IgD-negative memory B cell (primary cell): ENCODE measurements at regions not wholly inside any gene's neighbourhood (a gene's known extent, or its start where the extent isn't known, plus 50 kb on each side); places are given as distances from the start of the nearest gene placed in this dataset.
A peak's percentile ranks its signal among the peaks of the same experiment; 100 is the strongest.
"Not testable (repeated sequence)": the region's sequence is repeated elsewhere in the genome, so short reads cannot be mapped to it uniquely, and the experiment has no call there.

Source experiments
- H3K27ac Mint-ChIP-seq, 3 donors: one replicate each; pipeline ENCODE4 v1.8.0; 2020 to 2022; ENCODE audit warnings: mild to moderate bottlenecking in 3 of 3, mixed read lengths in 3 of 3, moderate library complexity in 1 of 3
- H3K27me3 Mint-ChIP-seq: one replicate; pipeline ENCODE4 v1.8.0; 2021; ENCODE audit warnings: mixed read lengths
- H3K36me3 Mint-ChIP-seq: one replicate; pipeline ENCODE4 v1.8.0; 2020; ENCODE audit warnings: mild to moderate bottlenecking, mixed read lengths
- H3K4me1 Mint-ChIP-seq, 3 donors: one replicate each; pipeline ENCODE4 v1.8.0; 2020 to 2022; ENCODE audit warnings: mixed read lengths in 3 of 3, mild to moderate bottlenecking in 1 of 3
- H3K4me3 Mint-ChIP-seq, 4 donors: one replicate each; pipeline ENCODE4 v1.8.0; 2020 to 2022; ENCODE audit warnings: mild to moderate bottlenecking in 4 of 4, mixed read lengths in 4 of 4, moderate library complexity in 3 of 4
- H3K9me3 Mint-ChIP-seq, 3 donors: one replicate each; pipeline ENCODE4 v1.8.0; 2020 to 2021; ENCODE audit warnings: mixed read lengths in 3 of 3, mild to moderate bottlenecking in 1 of 3

GRCh38 chr7:77484785-77485184, 52.3 kb upstream of the PTPN12 start:
- Mint-ChIP-seq H3K4me3 (no peak overlapping the region), H3K36me3 (no peaks in the 10 kb centered on the region), H3K4me1 (peaks cover 2 to 5% (median 4%) of the 10 kb centered on the region in 3 donors), H3K27ac (no peak overlapping the region), H3K27me3 (peaks cover 2% of the 10 kb centered on the region), H3K9me3 (no peaks in the 10 kb centered on the region)

- H3K27ac Mint-ChIP-seq = no peak overlapping the region
- peaks cover 2 to 5% (median 4%) of the 10 kb centered on the region in 3 donors for H3K4me1 Mint-ChIP-seq
- peaks cover 2% of the 10 kb centered on the region for H3K27me3 Mint-ChIP-seq
- no peaks in the 10 kb centered on the region for H3K36me3 Mint-ChIP-seq
- no peaks in the 10 kb centered on the region for H3K9me3 Mint-ChIP-seq
- H3K4me3 Mint-ChIP-seq = no peak overlapping the region
Measured at GRCh38 chr7:77482015-77482414, 55.1 kb upstream of the PTPN12 start.

GRCh38 chr7:77481615-77482014, 55.5 kb upstream of the PTPN12 start:
- Mint-ChIP-seq H3K9me3 (no peaks in the 10 kb centered on the region), H3K27ac (no peak overlapping the region), H3K4me1 (peaks cover 2 to 5% (median 4%) of the 10 kb centered on the region in 3 donors), H3K36me3 (no peaks in the 10 kb centered on the region), H3K4me3 (peak overlapping the region in 1 of 4 donors; percentile 43), H3K27me3 (peaks cover 4% of the 10 kb centered on the region)

GRCh38 chr7:77480102-77480627, 56.9 kb upstream of the PTPN12 start:
- H3K9me3 Mint-ChIP-seq, H3K36me3 Mint-ChIP-seq, H3K4me3 Mint-ChIP-seq, H3K4me1 Mint-ChIP-seq, H3K27me3 Mint-ChIP-seq, H3K27ac Mint-ChIP-seq: not testable (repeated sequence)

GRCh38 chr7:77479536-77480088, 57.5 kb upstream of the PTPN12 start:
- Mint-ChIP-seq H3K27me3 (peaks cover 4% of the 10 kb centered on the region), H3K4me1 (peaks cover 2 to 5% (median 4%) of the 10 kb centered on the region in 3 donors), H3K27ac (no peak overlapping the region), H3K36me3 (no peaks in the 10 kb centered on the region), H3K4me3 (no peak overlapping the region), H3K9me3 (no peaks in the 10 kb centered on the region)

- Mint-ChIP-seq H3K27me3 (peaks cover 4% of the 10 kb centered on the region), H3K4me1 (peaks cover 4 to 8% (median 5%) of the 10 kb centered on the region in 3 donors), H3K4me3 (no peak overlapping the region), H3K27ac (no peak overlapping the region), H3K36me3 (no peaks in the 10 kb centered on the region), H3K9me3 (no peaks in the 10 kb centered on the region)
Measured at GRCh38 chr7:77476871-77477270, 60.2 kb upstream of the PTPN12 start.

- H3K4me1 Mint-ChIP-seq = peaks cover 0 to 5% (median 0%) of the 10 kb centered on the region in 3 donors
- H3K9me3 Mint-ChIP-seq = no peaks in the 10 kb centered on the region
- no peaks in the 10 kb centered on the region for H3K36me3 Mint-ChIP-seq
- no peak overlapping the region for H3K27ac Mint-ChIP-seq
- no peak overlapping the region for H3K4me3 Mint-ChIP-seq
- H3K27me3 Mint-ChIP-seq = peaks cover 2% of the 10 kb centered on the region
Measured at GRCh38 chr7:77475181-77475580, 59.0 kb upstream of the GSAP start.

GRCh38 chr7:77474756-77475155, 58.6 kb upstream of the GSAP start:
- H3K4me3 Mint-ChIP-seq = no peak overlapping the region
- H3K27me3 Mint-ChIP-seq = peaks cover 2% of the 10 kb centered on the region
- no peaks in the 10 kb centered on the region for H3K36me3 Mint-ChIP-seq
- no peaks in the 10 kb centered on the region for H3K9me3 Mint-ChIP-seq
- peaks cover 0 to 5% (median 0%) of the 10 kb centered on the region in 3 donors for H3K4me1 Mint-ChIP-seq
- H3K27ac Mint-ChIP-seq = no peak overlapping the region

- Mint-ChIP-seq H3K27me3 (peaks cover 2% of the 10 kb centered on the region), H3K36me3 (peaks cover 2% of the 10 kb centered on the region), H3K27ac (no peak overlapping the region), H3K4me3 (no peak overlapping the region), H3K4me1 (peaks cover 0 to 5% (median 0%) of the 10 kb centered on the region in 3 donors), H3K9me3 (no peaks in the 10 kb centered on the region)
Measured at GRCh38 chr7:77473229-77474005, 57.3 kb upstream of the GSAP start.

- Mint-ChIP-seq H3K36me3 (peaks cover 2% of the 10 kb centered on the region), H3K27ac (no peak overlapping the region), H3K4me1 (peaks cover 7 to 15% (median 14%) of the 10 kb centered on the region in 3 donors), H3K27me3 (no peaks in the 10 kb centered on the region), H3K9me3 (no peaks in the 10 kb centered on the region), H3K4me3 (no peak overlapping the region)
Measured at GRCh38 chr7:77469927-77470326, 53.8 kb upstream of the GSAP start.

GRCh38 chr7:77467408-77467807, 51.3 kb upstream of the GSAP start:
- H3K4me3 Mint-ChIP-seq = no peak overlapping the region
- H3K27me3 Mint-ChIP-seq = no peaks in the 10 kb centered on the region
- peaks cover 0 to 2% (median 0%) of the 10 kb centered on the region in 3 donors for H3K9me3 Mint-ChIP-seq
- peaks cover 17 to 31% (median 22%) of the 10 kb centered on the region in 3 donors for H3K4me1 Mint-ChIP-seq
- no peak overlapping the region for H3K27ac Mint-ChIP-seq
- H3K36me3 Mint-ChIP-seq = peaks cover 2% of the 10 kb centered on the region

GRCh38 chr7:77466450-77466849, 50.3 kb upstream of the GSAP start:
- Mint-ChIP-seq H3K9me3 (peaks cover 0 to 2% (median 0%) of the 10 kb centered on the region in 3 donors), H3K36me3 (peaks cover 2% of the 10 kb centered on the region), H3K4me3 (no peak overlapping the region), H3K27me3 (no peaks in the 10 kb centered on the region), H3K27ac (peak overlapping the region in 1 of 3 donors; percentile 45), H3K4me1 (peaks cover 17 to 31% (median 22%) of the 10 kb centered on the region in 3 donors)
